ENCODE measurements at regions not wholly inside any gene's neighbourhood (a gene's known extent, or its start where the extent isn't known, plus 50 kb on each side); places are given as distances from the start of the nearest gene placed in this dataset.
A peak's percentile ranks its signal among the peaks of the same experiment; 100 is the strongest.
"Not testable (repeated sequence)": the region's sequence is repeated elsewhere in the genome, so short reads cannot be mapped to it uniquely, and the experiment has no call there.

DNA sequence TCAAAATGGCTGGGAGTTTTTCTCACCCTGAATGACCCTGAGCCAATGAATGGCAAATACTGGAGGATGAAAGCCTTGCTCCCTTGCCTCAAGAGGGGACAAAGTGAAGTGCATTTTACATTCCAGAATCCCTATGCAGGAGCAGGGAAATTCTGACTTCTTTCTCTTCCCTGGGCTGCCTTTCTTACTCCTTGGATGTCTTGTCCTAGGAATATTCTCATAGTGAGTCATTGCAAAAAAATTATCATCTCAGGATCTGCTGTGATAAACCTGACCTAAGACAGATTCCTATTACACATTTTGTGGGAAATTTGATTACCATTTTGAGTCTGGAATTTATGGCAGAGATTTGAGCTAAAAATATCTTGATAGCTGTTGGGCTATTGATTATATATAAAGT, 199.9 kb downstream of the TMA16 start:
- DNase-seq = no peak

DNA sequence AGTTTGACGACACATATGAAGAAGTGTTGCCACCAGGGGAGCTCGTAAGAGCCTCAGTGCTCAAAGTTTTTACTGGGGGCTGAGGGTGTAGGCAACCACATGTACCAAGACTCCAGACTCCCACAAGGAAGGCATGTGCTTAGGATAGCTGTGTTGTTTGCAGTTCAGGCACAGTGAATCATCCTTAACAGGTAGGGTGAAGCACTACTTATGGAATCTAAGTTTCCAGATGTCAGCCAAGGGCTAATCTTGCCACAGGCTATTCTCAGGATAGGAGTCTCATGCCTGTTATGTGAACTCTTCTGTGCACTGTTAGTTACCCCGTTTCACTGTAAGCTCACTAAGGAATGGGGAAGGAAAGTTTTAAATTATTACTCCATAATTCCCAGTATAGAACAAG, 202.6 kb downstream of the TMA16 start:
- no peak for DNase-seq

- DNase-seq = not testable (repeated sequence)
These were observed 205.9 kb downstream of the TMA16 start for GRCh38 chr4:163700383-163700782.

GRCh38 chr4:163701916-163702315, 207.4 kb downstream of the TMA16 start:
- DNase-seq = no peak

DNA sequence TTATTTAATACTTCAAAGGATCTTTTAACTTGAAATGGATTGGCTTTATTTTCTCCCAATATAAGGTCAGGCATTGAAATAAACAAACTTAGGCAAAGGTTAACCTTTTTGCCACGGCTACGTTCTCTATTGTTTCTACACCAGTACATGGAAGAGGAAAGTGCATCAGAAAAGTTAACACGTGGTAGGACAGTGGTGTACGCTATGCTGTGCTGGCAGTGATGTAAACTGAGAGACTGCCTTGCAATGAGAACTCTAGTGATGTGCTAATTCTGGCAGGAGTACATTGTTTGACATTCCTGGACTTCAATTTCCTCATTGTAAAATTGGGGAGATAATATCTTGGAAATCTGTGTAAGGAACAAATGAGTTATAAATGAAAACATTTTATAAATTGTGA, 208.2 kb downstream of the TMA16 start:
- no peak for DNase-seq

- no peak for DNase-seq
These were observed 208.8 kb downstream of the TMA16 start for GRCh38 chr4:163703251-163703650.

- DNase-seq = no peak
These were observed 213.4 kb downstream of the TMA16 start for GRCh38 chr4:163707873-163708272.

DNA sequence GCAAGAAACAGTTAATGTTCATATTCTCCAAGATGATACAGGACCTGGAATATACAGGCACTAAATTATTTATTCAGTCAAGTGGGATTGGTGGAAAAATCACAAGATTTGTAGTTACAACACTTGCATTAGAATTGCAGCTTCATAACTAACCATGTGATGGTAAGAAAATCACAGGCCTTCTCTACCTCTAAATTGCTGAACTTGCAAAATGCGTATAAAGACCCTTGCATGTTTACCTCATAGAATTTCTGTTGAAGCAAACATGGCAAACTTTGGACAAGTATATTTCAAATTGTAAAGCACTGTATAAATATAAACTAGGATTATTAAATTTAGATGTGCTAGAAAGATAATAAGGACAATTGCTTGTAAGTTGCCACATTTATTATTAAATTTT, 215.1 kb downstream of the TMA16 start:
- DNase-seq = no peak

GRCh38 chr4:163710158-163710557, 215.7 kb downstream of the TMA16 start:
- no peak for DNase-seq

GRCh38 chr4:163724495-163724894, 230.0 kb downstream of the TMA16 start:
- DNase-seq = not testable (repeated sequence)

DNA sequence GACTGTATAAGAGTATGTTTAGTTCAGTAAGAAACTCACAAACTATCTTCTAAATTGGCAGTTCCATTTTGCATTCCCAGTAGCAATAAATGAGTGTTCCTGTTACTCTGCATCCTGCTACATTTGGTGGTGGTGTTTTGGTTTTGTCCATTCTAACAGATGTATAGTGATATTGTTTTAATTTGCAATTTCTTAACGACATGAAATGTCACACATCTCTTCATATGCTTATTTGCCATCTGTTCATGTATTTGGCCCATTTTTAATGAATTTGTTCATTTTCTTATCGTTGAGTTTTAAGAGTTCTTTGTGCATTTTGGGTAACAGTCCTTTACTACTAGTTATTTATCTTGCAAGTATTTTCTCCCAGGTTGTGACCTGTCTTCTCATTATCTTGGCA, 232.2 kb downstream of the TMA16 start:
- no peak for DNase-seq

DNA sequence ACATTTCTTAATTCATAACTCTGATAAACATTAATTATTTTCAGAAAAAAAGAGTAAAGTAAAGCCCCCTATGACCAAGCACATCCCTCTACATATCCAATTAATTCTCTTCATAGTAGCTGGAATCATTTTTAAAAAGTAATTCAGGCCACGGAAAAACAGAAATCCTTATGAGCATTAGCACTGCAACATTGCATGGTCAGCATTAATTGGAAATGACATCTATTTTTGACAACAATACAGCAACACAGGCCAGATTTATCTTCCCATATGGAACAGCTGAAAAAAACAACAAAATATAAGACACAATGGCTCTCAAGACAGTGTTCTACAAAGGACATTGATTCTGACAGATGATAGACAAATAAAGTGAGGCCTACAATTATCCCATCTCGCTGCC, 236.6 kb downstream of the TMA16 start:
- DNase-seq = no peak

DNA sequence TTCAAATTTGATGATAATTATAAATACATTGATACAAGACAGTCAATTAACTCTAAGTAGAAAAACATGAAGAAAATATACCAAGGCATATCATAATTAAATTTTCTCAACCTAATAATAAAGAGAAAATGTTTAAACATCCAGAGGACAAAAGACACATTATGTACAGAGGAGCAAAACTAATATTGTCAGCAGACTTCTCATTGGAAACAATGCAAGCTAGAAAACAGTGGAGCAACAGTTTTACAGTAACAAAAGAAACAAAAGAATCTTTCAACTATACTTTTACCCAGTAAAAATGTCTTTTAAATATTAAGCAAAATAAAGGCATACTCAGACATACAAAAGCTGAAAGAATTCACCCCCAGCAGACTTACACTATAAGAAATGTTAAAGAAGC, 238.0 kb downstream of the TMA16 start:
- DNase-seq = no peak

DNA sequence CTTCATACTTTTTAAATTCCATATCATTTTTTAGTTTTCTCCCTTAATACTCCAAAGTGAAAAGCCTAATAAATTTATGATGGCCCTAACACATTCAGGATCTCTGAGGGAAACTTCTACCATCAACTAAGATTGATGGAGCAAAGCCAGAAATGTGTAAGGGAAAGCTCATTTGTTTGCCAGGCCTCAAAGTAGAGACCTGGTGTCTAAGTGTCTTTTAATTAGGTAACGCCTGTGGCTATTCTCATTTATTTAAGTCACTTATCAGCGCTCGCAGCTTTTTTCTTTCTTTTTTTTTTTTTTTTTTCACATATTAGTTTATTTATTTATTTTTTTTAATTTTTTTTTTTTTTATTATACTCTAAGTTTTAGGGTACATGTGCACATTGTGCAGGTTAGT, 242.4 kb downstream of the TMA16 start:
- no peak for DNase-seq

DNA sequence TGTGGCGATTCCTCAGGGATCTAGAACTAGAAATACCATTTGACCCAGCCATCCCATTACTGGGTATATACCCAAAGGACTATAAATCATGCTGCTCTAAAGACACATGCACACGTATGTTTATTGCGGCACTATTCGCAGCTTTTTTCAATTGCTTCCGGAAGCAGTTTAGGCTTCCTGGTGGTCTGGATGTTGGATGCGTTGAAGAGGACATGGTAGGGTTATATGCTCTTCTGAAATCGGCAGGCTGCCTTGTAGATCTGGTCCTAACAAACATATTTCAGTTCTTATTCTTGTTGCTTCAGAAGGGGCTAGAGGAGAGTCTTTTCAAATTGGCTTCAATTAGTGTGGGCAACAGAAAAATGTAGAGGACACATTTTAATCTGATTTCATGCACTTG, 243.4 kb downstream of the TMA16 start:
- not testable (repeated sequence) for DNase-seq

GRCh38 chr4:163738521-163738920, 244.0 kb downstream of the TMA16 start:
- DNase-seq = no peak

- no peak for DNase-seq
These were observed 250.4 kb downstream of the TMA16 start for GRCh38 chr4:163744861-163745260.

DNA sequence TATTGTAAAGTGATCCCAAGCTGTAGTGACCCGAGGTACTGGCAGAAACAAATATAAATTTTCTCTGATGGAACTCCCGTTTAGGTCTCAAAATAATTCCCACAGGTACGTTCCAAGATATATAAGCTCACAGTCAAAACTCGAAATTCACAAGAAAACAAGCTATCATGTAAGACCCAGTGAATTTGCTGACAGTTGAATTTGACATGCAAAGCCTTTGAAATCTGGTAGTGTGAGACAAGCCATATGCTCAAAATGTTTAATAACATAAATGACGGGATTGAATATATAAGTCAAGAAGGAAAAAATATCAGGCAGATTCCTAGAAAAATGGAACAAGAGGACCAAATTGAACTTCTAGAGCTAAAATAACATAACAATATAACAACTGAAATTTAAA, 252.8 kb downstream of the TMA16 start:
- no peak for DNase-seq

GRCh38 chr4:163747886-163748285, 253.4 kb downstream of the TMA16 start:
- no peak for DNase-seq

GRCh38 chr4:163748449-163748848, 254.0 kb downstream of the TMA16 start:
- no peak for DNase-seq

DNA sequence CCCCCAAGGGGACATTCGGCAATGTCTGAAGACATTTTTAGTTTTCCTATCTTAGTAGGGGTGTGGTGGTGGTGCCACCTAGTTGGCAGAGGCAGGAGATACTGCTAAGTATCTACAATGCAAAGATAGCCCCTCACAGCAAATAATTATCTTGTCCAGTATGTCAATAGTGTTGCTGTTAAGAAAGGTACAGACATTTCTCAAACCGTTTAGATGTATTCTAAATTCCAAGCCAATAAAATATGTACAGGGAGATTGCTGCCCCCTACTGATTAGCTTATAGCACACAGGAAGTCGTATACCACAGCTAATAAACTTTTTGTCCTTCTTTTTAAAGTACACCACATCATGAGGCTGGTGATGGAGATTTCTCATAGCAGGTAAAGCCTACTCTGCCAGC, 260.5 kb downstream of the TMA16 start:
- DNase-seq = peak in 1 of 5 experiments; percentile 19

DNA sequence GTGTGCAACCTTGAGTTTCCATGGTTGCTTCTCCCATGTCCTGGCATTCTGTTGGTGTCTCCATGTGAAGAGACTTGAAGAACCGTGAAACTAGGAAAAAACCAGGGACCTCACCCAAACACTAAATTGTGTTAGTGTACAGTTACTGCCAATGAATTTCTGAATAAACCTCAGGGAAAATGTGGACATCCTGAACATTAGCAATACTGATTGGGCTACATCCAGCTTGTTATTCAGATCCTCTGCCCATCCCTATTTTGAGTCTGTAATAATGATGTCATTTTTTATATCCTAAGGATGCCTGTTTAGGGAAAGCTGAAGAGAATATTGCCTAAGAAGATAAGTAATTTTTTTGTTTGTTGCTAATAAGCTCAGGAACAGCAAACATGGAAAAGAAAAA, 262.7 kb downstream of the TMA16 start:
- DNase-seq = no peak

- DNase-seq = no peak
These were observed 263.5 kb downstream of the TMA16 start for GRCh38 chr4:163758032-163758431.

- DNase-seq = no peak
These were observed 268.3 kb downstream of the TMA16 start for GRCh38 chr4:163762741-163763140.

DNA sequence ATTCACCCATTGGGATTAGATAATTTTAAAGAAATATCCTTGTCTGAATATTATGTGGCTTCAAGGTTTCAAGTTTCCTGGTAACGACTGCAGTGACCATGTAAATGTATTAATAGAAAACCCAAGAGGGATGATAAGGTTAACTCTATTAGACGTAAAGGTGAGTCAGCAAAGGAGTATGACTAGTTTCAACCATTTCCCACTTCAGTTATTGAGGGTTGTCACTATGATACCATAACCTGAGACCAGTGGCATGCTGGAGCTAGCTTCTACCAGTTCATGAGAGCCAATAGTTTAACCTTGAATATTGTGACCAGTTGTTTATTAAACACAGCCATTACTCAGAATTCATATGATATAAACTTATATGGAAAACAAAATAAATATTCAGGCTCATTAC, 270.1 kb downstream of the TMA16 start:
- no peak for DNase-seq

DNA sequence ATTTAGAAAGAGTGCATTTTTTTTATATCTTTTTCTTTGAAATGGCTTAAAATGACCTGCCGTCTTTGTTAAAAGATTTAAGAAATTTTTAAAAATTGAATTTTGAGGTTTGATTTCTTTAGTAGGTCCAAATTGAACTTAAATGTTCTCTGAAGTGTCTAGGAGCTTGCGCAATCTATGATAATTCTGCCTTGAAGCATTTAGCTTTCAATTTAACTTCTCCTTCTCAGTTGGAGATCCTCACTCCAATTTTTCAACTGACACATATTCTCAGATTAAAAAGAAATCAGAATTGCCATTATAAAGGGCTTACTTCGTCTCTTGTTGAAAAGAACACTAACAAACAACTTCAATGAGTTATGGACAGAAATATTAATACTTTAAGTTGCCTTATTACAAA, 273.5 kb downstream of the TMA16 start:
- DNase-seq = no peak

All from T-helper 2 cell (primary cell).